Amniotic epithelial cell (primary cell): ENCODE measurements at regions not wholly inside any gene's neighbourhood (a gene's known extent, or its start where the extent isn't known, plus 50 kb on each side); places are given as distances from the start of the nearest gene placed in this dataset.

Experiments used
- DNase-seq: peaks from one replicate; pipeline ENCODE4 v3.0.0-alpha.2; 2010; ENCODE audit warnings: low read depth

- DNase-seq, result no peak
Observed at GRCh38 chr6:170134471-170135440, 156.1 kb downstream of the DLL1 start.

GRCh38 chr6:170134031-170134470 is 156.8 kb downstream of the DLL1 start:
- no peak for DNase-seq

GRCh38 chr6:170132561-170132991 is 158.3 kb downstream of the DLL1 start:
- no peak for DNase-seq

- no peak for DNase-seq
Observed at GRCh38 chr6:170132011-170132521, 158.8 kb downstream of the DLL1 start.

- DNase-seq, result no peak
Observed at GRCh38 chr6:170131351-170131750, 159.5 kb downstream of the DLL1 start.

GRCh38 chr6:170130771-170131241 is 160.1 kb downstream of the DLL1 start:
- DNase-seq, result no peak

GRCh38 chr6:170130201-170130621 is 160.7 kb downstream of the DLL1 start:
- DNase-seq, result no peak

GRCh38 chr6:170129691-170130171 is 161.1 kb downstream of the DLL1 start:
- no peak for DNase-seq

GRCh38 chr6:170128811-170129681 is 161.8 kb downstream of the DLL1 start:
- no peak for DNase-seq

- DNase-seq, result no peak
Observed at GRCh38 chr6:170128346-170128745, 162.5 kb downstream of the DLL1 start.

GRCh38 chr6:170127151-170127550 is 163.7 kb downstream of the DLL1 start:
- DNase-seq, result no peak

- no peak for DNase-seq
Observed at GRCh38 chr6:170125456-170126300, 165.2 kb downstream of the DLL1 start.

GRCh38 chr6:170124836-170125235 is 166.0 kb downstream of the DLL1 start:
- DNase-seq, result no peak

- DNase-seq, result no peak
Observed at GRCh38 chr6:170124150-170124549, 166.7 kb downstream of the DLL1 start.

GRCh38 chr6:170122651-170123050 is 168.2 kb downstream of the DLL1 start:
- DNase-seq, result no peak

- no peak for DNase-seq
Observed at GRCh38 chr6:170117111-170117972, 173.5 kb downstream of the DLL1 start.

GRCh38 chr6:170116636-170117035 is 174.2 kb downstream of the DLL1 start:
- no peak for DNase-seq

GRCh38 chr6:170114956-170115855 is 175.7 kb downstream of the DLL1 start:
- no peak for DNase-seq
